Tibial artery (tissue), 4 donors: ENCODE measurements at regions not wholly inside any gene's neighbourhood (a gene's known extent, or its start where the extent isn't known, plus 50 kb on each side); places are given as distances from the start of the nearest gene placed in this dataset.

Experiments
- DNase-seq, 2 donors: peaks; one replicate each; pipeline ENCODE4 v3.0.0-alpha.2; 2019
- H3K27ac ChIP-seq, 2 donors: fragments of 200-600 bp; sonication (generic) in 1 of 2; 1 replicate in 1 of 2; 2 replicates in 1 of 2; pipeline ENCODE4 v1.5.1; 2018 to 2019; ENCODE audit warnings: mild to moderate bottlenecking in 1 of 2
- H3K27me3 ChIP-seq, 2 donors: fragments of 200-600 bp; sonication (generic) in 1 of 2; one replicate each; pipeline versions ENCODE4 v1.5.1 to v1.6.0; 2016 to 2019
- H3K36me3 ChIP-seq, 3 donors: fragments of 200-600 bp; sonication (generic) in 2 of 3; one replicate each; pipeline ENCODE4 v1.5.1; 2016 to 2019; ENCODE audit warnings: mild to moderate bottlenecking in 2 of 3
- H3K4me1 ChIP-seq, 4 donors: fragments of 200-600 bp; sonication (generic) in 2 of 4; 1 replicate in 3 of 4; 2 replicates in 1 of 4; pipeline ENCODE4 v1.5.1; 2016 to 2019
- H3K4me3 ChIP-seq, 2 donors: fragments of 200-600 bp; sonication (generic) in 1 of 2; 1 replicate in 1 of 2; 2 replicates in 1 of 2; pipeline ENCODE4 v1.5.1; 2018 to 2019; ENCODE audit warnings: mild to moderate bottlenecking in 2 of 2
- H3K9me3 ChIP-seq, 3 donors: fragments of 200-600 bp; sonication (generic) in 1 of 3; one replicate each; pipeline ENCODE4 v1.5.1; 2016 to 2019
- intact Hi-C: fragments of 100-400 bp; cut with DNase I; formaldehyde crosslinking; loops from one replicate; pipeline ENCODE4 v1.15.0; 2023; ENCODE audit warnings: low total_unique reads
- TF ChIP-seq, protein P1 (sequence below), 2 experiments: fragments of 200-600 bp in 1 of 2; fragments of 450-650 bp in 1 of 2; IDR thresholded peaks; one replicate each; pipeline ENCODE4 v1.5.1; 2017 to 2019; ENCODE audit warnings: antibody characterized with exemption in 2 of 2, mild to moderate bottlenecking in 1 of 2, moderate library complexity in 1 of 2

DNA sequence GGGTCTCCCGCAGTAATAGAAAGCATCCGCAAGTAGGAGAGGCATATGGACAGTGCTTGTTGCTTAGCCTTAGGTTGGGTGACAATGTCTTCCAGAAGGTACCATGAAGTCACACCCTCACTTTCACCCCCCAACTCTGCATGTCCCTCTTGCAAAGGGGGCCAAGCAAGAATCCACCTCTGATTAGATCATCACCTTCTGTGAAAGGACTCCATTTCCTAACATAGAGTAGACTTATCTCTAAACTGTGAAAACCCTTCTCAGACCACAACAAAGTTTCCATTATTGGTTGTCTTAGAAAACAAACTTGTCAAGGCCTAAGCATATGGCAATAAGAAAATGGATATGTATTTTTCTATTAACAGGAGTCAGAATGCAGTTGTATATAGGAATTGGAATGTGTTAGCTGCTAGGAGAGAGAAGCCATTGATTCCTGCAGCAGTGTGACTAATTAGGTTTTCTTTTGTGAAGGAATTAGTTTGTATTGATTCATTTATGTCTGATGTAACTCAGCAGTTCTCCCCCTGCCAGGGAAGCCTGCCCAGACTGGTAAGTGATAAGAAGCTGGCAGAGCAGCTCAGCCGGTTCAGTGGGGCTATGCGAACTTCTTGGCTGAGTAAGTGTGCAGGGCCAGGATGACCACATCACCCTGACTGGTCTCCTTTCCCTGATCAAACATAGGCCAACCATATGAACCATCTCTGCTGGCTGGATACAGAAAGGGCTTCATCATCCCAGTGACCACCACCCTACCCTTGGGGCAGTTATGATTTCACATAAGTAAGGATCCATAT lies 107.3 kb upstream of the CCDC196 start:
- TF ChIP-seq, protein P1, sequence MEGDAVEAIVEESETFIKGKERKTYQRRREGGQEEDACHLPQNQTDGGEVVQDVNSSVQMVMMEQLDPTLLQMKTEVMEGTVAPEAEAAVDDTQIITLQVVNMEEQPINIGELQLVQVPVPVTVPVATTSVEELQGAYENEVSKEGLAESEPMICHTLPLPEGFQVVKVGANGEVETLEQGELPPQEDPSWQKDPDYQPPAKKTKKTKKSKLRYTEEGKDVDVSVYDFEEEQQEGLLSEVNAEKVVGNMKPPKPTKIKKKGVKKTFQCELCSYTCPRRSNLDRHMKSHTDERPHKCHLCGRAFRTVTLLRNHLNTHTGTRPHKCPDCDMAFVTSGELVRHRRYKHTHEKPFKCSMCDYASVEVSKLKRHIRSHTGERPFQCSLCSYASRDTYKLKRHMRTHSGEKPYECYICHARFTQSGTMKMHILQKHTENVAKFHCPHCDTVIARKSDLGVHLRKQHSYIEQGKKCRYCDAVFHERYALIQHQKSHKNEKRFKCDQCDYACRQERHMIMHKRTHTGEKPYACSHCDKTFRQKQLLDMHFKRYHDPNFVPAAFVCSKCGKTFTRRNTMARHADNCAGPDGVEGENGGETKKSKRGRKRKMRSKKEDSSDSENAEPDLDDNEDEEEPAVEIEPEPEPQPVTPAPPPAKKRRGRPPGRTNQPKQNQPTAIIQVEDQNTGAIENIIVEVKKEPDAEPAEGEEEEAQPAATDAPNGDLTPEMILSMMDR (IDR thresholded peaks at IDR 0.05) = no peak
- H3K36me3 ChIP-seq = no peaks in the 10 kb centered on the region
- H3K27me3 ChIP-seq = no peaks in the 10 kb centered on the region
- H3K9me3 ChIP-seq = no peaks in the 10 kb centered on the region
- intact Hi-C loops = no loop called here
- peaks cover 0 to 19% (median 5%) of the 10 kb centered on the region in 4 donors for H3K4me1 ChIP-seq
- H3K4me3 ChIP-seq = no peak overlapping the region
- no peak overlapping the region for H3K27ac ChIP-seq
- no peak for DNase-seq

- Histone ChIP-seq H3K4me3 (no peak overlapping the region), H3K4me1 (peaks cover 0 to 19% (median 5%) of the 10 kb centered on the region in 4 donors), H3K27ac (no peak overlapping the region), H3K9me3 (no peaks in the 10 kb centered on the region), H3K27me3 (no peaks in the 10 kb centered on the region), H3K36me3 (no peaks in the 10 kb centered on the region)
- DNase-seq = no peak
- TF ChIP-seq, protein P1 (IDR thresholded peaks at IDR 0.05) = no peak
- intact Hi-C loops = no loop called here
Observed at GRCh38 chr14:66380143-66380542, 106.0 kb upstream of the CCDC196 start.

GRCh38 chr14:66381755-66382154 lies 104.4 kb upstream of the CCDC196 start:
- intact Hi-C loops = no loop called here
- TF ChIP-seq, protein P1 (IDR thresholded peaks at IDR 0.05) = no peak
- H3K9me3 ChIP-seq = no peaks in the 10 kb centered on the region
- H3K4me1 ChIP-seq = peaks cover 0 to 19% (median 5%) of the 10 kb centered on the region in 4 donors
- no peak overlapping the region for H3K4me3 ChIP-seq
- DNase-seq = no peak
- H3K36me3 ChIP-seq = no peaks in the 10 kb centered on the region
- no peaks in the 10 kb centered on the region for H3K27me3 ChIP-seq
- H3K27ac ChIP-seq = no peak overlapping the region

DNA sequence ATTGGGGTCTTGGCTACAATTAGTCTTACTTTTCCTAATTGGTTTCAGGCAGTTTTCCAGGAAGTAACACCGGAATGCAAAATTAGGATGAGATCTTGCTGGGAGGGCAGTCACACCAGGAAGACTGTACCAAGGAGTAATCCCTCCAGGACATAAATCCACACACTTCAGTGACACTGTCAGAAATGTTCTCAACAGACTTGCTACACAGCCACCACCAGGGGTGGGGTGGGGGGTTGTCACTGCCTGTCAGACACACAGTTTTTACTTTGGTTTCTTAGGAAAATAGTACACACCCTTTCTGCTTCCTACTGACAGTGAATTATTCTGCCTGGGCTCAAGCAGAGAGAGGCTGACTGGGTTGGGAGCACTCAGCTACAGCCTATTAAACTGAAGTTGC lies 102.9 kb upstream of the CCDC196 start:
- TF ChIP-seq, protein P1 (IDR thresholded peaks at IDR 0.05) = no peak
- H3K4me1 ChIP-seq = peaks cover 0 to 19% (median 5%) of the 10 kb centered on the region in 4 donors
- H3K27ac ChIP-seq = no peak overlapping the region
- DNase-seq = no peak
- intact Hi-C loops = no loop called here
- H3K27me3 ChIP-seq = no peaks in the 10 kb centered on the region
- no peak overlapping the region for H3K4me3 ChIP-seq
- no peaks in the 10 kb centered on the region for H3K36me3 ChIP-seq
- no peaks in the 10 kb centered on the region for H3K9me3 ChIP-seq

DNA sequence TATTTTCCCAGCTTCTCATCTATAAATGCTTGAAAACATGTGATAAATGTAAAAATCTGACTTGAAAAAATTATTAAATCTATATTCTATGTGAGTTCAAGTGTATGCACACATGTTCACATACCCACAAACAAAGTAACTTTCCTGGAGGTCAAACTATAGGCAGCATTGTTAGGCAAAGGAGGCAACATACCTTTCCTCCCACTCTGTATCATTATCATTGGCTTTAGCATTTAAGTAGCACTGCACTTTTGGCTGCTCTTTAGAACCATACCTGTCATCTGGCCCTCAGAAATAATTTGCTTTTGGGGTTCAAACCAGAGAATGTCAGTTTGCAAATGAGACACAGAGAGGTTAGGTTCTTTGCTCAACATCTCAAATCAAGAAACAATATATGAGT lies 102.4 kb upstream of the CCDC196 start:
- H3K4me3 ChIP-seq = no peak overlapping the region
- H3K27me3 ChIP-seq = no peaks in the 10 kb centered on the region
- no peak overlapping the region for H3K27ac ChIP-seq
- H3K4me1 ChIP-seq = peaks cover 0 to 19% (median 5%) of the 10 kb centered on the region in 4 donors
- no peaks in the 10 kb centered on the region for H3K36me3 ChIP-seq
- no peaks in the 10 kb centered on the region for H3K9me3 ChIP-seq
- TF ChIP-seq, protein P1 (IDR thresholded peaks at IDR 0.05) = no peak
- no peak for DNase-seq
- intact Hi-C loops = no loop called here
